Keratinocyte (primary cell): ENCODE measurements at regions not wholly inside any gene's neighbourhood (a gene's known extent, or its start where the extent isn't known, plus 50 kb on each side); places are given as distances from the start of the nearest gene placed in this dataset.

Experiments used
- DNase-seq: peaks from one replicate; pipeline ENCODE4 v3.0.0-alpha.2; 2011; ENCODE audit warnings: low read depth, missing footprints, low spot score
- FAIRE-seq: peaks from 2 replicates; lab custom pipeline; 2011; peaks lifted over from hg19 to GRCh38; lab: Jason Lieb, UNC
- H2AFZ ChIP-seq: 2 replicates; pipeline ENCODE4 v1.6.0; 2012; ENCODE audit warnings: low read length, control low read depth, inconsistent platforms; ENCODE audit not compliant: control insufficient read depth
- H3K27ac ChIP-seq: 2 replicates; pipeline ENCODE4 v1.5.1; 2011; ENCODE audit warnings: low read length; ENCODE audit not compliant: control insufficient read depth, insufficient read depth
- H3K27me3 ChIP-seq: 3 replicates; pipeline ENCODE4 v1.6.0; 2011; ENCODE audit warnings: low read length; ENCODE audit not compliant: control insufficient read depth, insufficient read depth; ENCODE audit errors: extremely low read depth
- H3K36me3 ChIP-seq, 2 experiments: 2 replicates in 1 of 2; 3 replicates in 1 of 2; pipeline ENCODE4 v1.5.1; 2011; ENCODE audit warnings: low read length in 2 of 2, mild to moderate bottlenecking in 1 of 2; ENCODE audit not compliant: control insufficient read depth in 2 of 2, insufficient read depth in 2 of 2; ENCODE audit errors: extremely low read depth in 1 of 2
- H3K4me1 ChIP-seq: 3 replicates; pipeline ENCODE4 v1.5.1; 2011; ENCODE audit warnings: low read length; ENCODE audit not compliant: control insufficient read depth, insufficient read depth; ENCODE audit errors: extremely low read depth
- H3K4me2 ChIP-seq: 3 replicates; pipeline ENCODE4 v1.6.0; 2011; ENCODE audit warnings: low read depth, low read length; ENCODE audit not compliant: control insufficient read depth, insufficient read depth; ENCODE audit errors: extremely low read depth
- H3K4me3 ChIP-seq, 3 experiments: fragments of 200-600 bp in 1 of 3; sonication (generic) in 1 of 3; 2 replicates in 2 of 3; 3 replicates in 1 of 3; pipeline ENCODE4 v1.5.1; 2011 to 2016; ENCODE audit warnings: low read length in 3 of 3, mild to moderate bottlenecking in 3 of 3, control low read depth in 2 of 3, inconsistent platforms in 1 of 3, low read depth in 1 of 3, mixed read lengths in 1 of 3, mixed run types in 1 of 3, moderate library complexity in 1 of 3; ENCODE audit not compliant: control insufficient read depth in 2 of 3, insufficient read depth in 2 of 3; ENCODE audit errors: extremely low read depth in 1 of 3
- H3K79me2 ChIP-seq: 2 replicates; pipeline ENCODE4 v1.6.0; 2012; ENCODE audit warnings: low read length; ENCODE audit not compliant: control insufficient read depth, insufficient read depth
- H3K9ac ChIP-seq: 3 replicates; pipeline ENCODE4 v1.6.0; 2011; ENCODE audit warnings: low read length; ENCODE audit not compliant: control insufficient read depth, insufficient read depth; ENCODE audit errors: extremely low read depth
- H3K9me1 ChIP-seq: 3 replicates; pipeline ENCODE4 v1.6.0; 2011; ENCODE audit warnings: low read length; ENCODE audit not compliant: control insufficient read depth, insufficient read depth; ENCODE audit errors: extremely low read depth
- H3K9me3 ChIP-seq: 2 replicates; pipeline ENCODE4 v1.5.1; 2012; ENCODE audit warnings: low read depth, low read length; ENCODE audit not compliant: control insufficient read depth
- H4K20me1 ChIP-seq: 3 replicates; pipeline ENCODE4 v1.6.0; 2011; ENCODE audit warnings: low read length; ENCODE audit not compliant: control insufficient read depth, insufficient read depth; ENCODE audit errors: extremely low read depth
- CTCF ChIP-seq, 3 experiments: IDR thresholded peaks in 1 of 3; conservative IDR thresholded peaks in 1 of 3; optimal IDR thresholded peaks in 1 of 3; 2 replicates in 2 of 3; 3 replicates in 1 of 3; pipeline versions ENCODE3 to v1.5.1; 2011; ENCODE audit warnings: low read length in 3 of 3, mild to moderate bottlenecking in 3 of 3, moderate library complexity in 2 of 3, control low read depth in 1 of 3, inconsistent platforms in 1 of 3; ENCODE audit not compliant: insufficient read depth in 2 of 3; ENCODE audit errors: extremely low read depth in 1 of 3
- EZH2 ChIP-seq: IDR thresholded peaks from one replicate; pipeline ENCODE4 v1.6.1; 2012; ENCODE audit warnings: inconsistent platforms, mild to moderate bottlenecking, low read length, moderate library complexity
- dilution Hi-C: fragments of 300-500 bp; cut with MboI; formaldehyde crosslinking; loops from one replicate; pipeline ENCODE4 v1.7.0; 2020; ENCODE audit warnings: low sequenced_read_pairs; ENCODE audit not compliant: extremely low pct_ligation_motif_present

- Histone ChIP-seq H3K27me3 (no peaks in the 10 kb centered on the region), H3K27ac (no peak overlapping the region), H3K9me3 (no peaks in the 10 kb centered on the region), H3K9ac (no peak overlapping the region), H4K20me1 (peaks cover 4% of the 10 kb centered on the region), H3K4me2 (no peak overlapping the region), H3K9me1 (no peaks in the 10 kb centered on the region), H2AFZ (no peak overlapping the region), H3K79me2 (no peaks in the 10 kb centered on the region), H3K36me3 (no peaks in the 10 kb centered on the region), H3K4me3 (no peak overlapping the region), H3K4me1 (no peaks in the 10 kb centered on the region)
- dilution Hi-C loops = no loop called here
- DNase-seq (no peak), FAIRE-seq (no peak)
- no peak for TF ChIP-seq EZH2
- no peak for TF ChIP-seq CTCF (optimal IDR thresholded peaks at IDR 0.05 in 1 of 3, IDR thresholded peaks at IDR 0.05 in 1 of 3, conservative IDR thresholded peaks at IDR 0.05 in 1 of 3; ENCODE audit: extremely low read depth in 1 of 3, insufficient read depth in 2 of 3, low read length in 3 of 3)
These were observed 402.5 kb downstream of the RPS24 start for GRCh38 chr10:78436222-78436573.

- no peak overlapping the region for H3K9ac ChIP-seq
- no peak for DNase-seq
- no peak overlapping the region for H3K4me3 ChIP-seq
- no peak for TF ChIP-seq CTCF (optimal IDR thresholded peaks at IDR 0.05 in 1 of 3, IDR thresholded peaks at IDR 0.05 in 1 of 3, conservative IDR thresholded peaks at IDR 0.05 in 1 of 3; ENCODE audit: extremely low read depth in 1 of 3, insufficient read depth in 2 of 3, low read length in 3 of 3)
- no peak for TF ChIP-seq EZH2
- FAIRE-seq = no peak
- no peaks in the 10 kb centered on the region for H3K36me3 ChIP-seq
- H3K9me1 ChIP-seq = no peaks in the 10 kb centered on the region
- H4K20me1 ChIP-seq = peaks cover 4% of the 10 kb centered on the region
- H3K4me1 ChIP-seq = no peaks in the 10 kb centered on the region
- H3K9me3 ChIP-seq = no peaks in the 10 kb centered on the region
- dilution Hi-C loops = no loop called here
- no peaks in the 10 kb centered on the region for H3K79me2 ChIP-seq
- H2AFZ ChIP-seq = no peak overlapping the region
- no peaks in the 10 kb centered on the region for H3K27me3 ChIP-seq
- no peak overlapping the region for H3K4me2 ChIP-seq
- no peak overlapping the region for H3K27ac ChIP-seq
These were observed 403.2 kb downstream of the RPS24 start for GRCh38 chr10:78436706-78437406.
